MCF 10A (cell line): ENCODE measurements at regions not wholly inside any gene's neighbourhood (a gene's known extent, or its start where the extent isn't known, plus 50 kb on each side); places are given as distances from the start of the nearest gene placed in this dataset.

ENCODE experiments used
- BruUV-seq: library from RNA; stranded (reverse); fragments of 400-500 nt; replicated peaks from 2 replicates; lab custom pipeline; 2021; lab: Mats Ljungman, UMichigan
- CTCF ChIA-PET: fragments of 300-600 bp; sonication (Branson Sonifier 250); formaldehyde crosslinking; extraction: SDS; loops from one replicate; lab custom pipeline; 2021; ENCODE audit warnings: antibody characterized with exemption, inconsistent platforms; lab: Yijun Ruan, JAX
- POLR2A ChIA-PET: fragments of 300-600, 350-650 bp; sonication (Branson Sonifier 250); formaldehyde crosslinking; extraction: SDS; loops from one replicate; lab custom pipeline; 2020; ENCODE audit warnings: antibody characterized with exemption, inconsistent platforms; lab: Yijun Ruan, JAX
- DNase-seq: peaks from one replicate; pipeline ENCODE4 v3.0.0-alpha.2; 2018; ENCODE audit not compliant: unreplicated experiment
- H3K27ac Mint-ChIP-seq: one replicate; pipeline ENCODE4 v1.8.0; 2022; ENCODE audit warnings: mild to moderate bottlenecking, low read depth, mixed read lengths; ENCODE audit not compliant: unreplicated experiment
- H3K27me3 Mint-ChIP-seq: one replicate; pipeline ENCODE4 v1.8.0; 2022; ENCODE audit warnings: mixed read lengths; ENCODE audit not compliant: insufficient read depth, unreplicated experiment
- H3K36me3 Mint-ChIP-seq: one replicate; pipeline ENCODE4 v1.8.0; 2022; ENCODE audit warnings: mild to moderate bottlenecking, moderate library complexity, mixed read lengths; ENCODE audit not compliant: insufficient read depth, unreplicated experiment
- H3K4me1 Mint-ChIP-seq: one replicate; pipeline ENCODE4 v1.8.0; 2022; ENCODE audit warnings: mixed read lengths; ENCODE audit not compliant: insufficient read depth, unreplicated experiment
- H3K4me3 Mint-ChIP-seq: one replicate; pipeline ENCODE4 v1.8.0; 2022; ENCODE audit warnings: mild to moderate bottlenecking, moderate library complexity, mixed read lengths; ENCODE audit not compliant: unreplicated experiment
- H3K9me3 Mint-ChIP-seq: one replicate; pipeline ENCODE4 v1.8.0; 2022; ENCODE audit warnings: mixed read lengths; ENCODE audit not compliant: unreplicated experiment
- intact Hi-C: fragments of 100-400 bp; cut with micrococcal nuclease; formaldehyde crosslinking; loops from 2 replicates; pipeline ENCODE4 v1.14.1; 2022
- TF ChIP-seq, protein P1 (sequence below): fragments of 200-600 bp; IDR thresholded peaks from one replicate; pipeline ENCODE4 v1.8.0; 2022; ENCODE audit warnings: antibody characterized with exemption, mild to moderate bottlenecking; ENCODE audit not compliant: unreplicated experiment

DNA sequence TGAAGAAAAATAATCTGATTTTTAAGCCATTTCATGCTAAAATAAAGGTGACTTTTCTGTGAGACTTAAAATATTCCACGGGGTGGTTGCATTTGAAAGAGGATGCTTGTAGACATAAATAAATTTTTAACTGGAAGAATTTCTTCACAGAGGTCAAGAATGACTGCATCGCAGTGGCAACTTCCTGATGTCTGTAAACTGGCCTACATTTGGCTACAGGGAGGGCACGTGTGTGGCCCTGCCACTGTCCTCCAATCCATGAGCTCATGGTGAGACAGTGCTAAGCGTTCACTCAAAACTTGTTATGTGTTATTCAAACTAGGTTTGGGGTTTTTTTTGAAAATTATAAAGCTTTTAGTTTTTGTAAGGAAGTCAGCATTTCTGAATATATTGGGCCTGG, 1089.3 kb downstream of the EFNB2 start:
- no peaks in the 10 kb centered on the region for H3K9me3 Mint-ChIP-seq
- peaks cover 20% of the 10 kb centered on the region for H3K4me1 Mint-ChIP-seq
- H3K27me3 Mint-ChIP-seq, result no peaks in the 10 kb centered on the region
- TF ChIP-seq, protein P1, sequence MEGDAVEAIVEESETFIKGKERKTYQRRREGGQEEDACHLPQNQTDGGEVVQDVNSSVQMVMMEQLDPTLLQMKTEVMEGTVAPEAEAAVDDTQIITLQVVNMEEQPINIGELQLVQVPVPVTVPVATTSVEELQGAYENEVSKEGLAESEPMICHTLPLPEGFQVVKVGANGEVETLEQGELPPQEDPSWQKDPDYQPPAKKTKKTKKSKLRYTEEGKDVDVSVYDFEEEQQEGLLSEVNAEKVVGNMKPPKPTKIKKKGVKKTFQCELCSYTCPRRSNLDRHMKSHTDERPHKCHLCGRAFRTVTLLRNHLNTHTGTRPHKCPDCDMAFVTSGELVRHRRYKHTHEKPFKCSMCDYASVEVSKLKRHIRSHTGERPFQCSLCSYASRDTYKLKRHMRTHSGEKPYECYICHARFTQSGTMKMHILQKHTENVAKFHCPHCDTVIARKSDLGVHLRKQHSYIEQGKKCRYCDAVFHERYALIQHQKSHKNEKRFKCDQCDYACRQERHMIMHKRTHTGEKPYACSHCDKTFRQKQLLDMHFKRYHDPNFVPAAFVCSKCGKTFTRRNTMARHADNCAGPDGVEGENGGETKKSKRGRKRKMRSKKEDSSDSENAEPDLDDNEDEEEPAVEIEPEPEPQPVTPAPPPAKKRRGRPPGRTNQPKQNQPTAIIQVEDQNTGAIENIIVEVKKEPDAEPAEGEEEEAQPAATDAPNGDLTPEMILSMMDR, result no peak
- H3K36me3 Mint-ChIP-seq, result no peaks in the 10 kb centered on the region
- BruUV-seq, result no TSS peak
- intact Hi-C loops, result loop anchor here (10.0 kb wide), 1 partner anchor 1089 kb away; the partner anchor contains the start of gene EFNB2
- H3K27ac Mint-ChIP-seq, result no peak overlapping the region
- no peak overlapping the region for H3K4me3 Mint-ChIP-seq
- POLR2A ChIA-PET, result no interaction called here
- no peak for DNase-seq
- CTCF ChIA-PET, result interaction anchor here (0.7 kb wide), 1 partner anchor 12 kb away, joined by 3 read pairs; no protein-coding TSS in a partner anchor

DNA sequence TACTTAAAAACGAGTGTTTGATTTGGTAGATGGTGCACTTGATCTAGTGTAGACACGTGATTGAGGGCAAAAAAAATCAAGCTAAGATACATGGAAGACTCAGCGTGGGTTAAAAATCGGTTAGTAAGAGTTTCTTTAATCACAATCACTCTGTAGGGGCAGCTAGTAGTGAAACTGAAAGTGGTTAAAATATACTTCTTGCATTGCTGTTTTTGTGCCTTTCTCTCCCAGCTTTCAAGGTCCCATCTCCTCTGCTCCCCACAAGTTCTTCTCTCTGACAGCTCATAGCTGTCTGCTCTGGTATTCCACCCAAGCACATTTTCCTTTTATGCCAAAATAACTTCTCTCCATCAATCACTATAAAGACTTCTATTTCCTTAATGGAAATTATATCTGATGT, 1089.7 kb downstream of the EFNB2 start:
- intact Hi-C loops, result loop anchor here (10.0 kb wide), 1 partner anchor 1089 kb away; the partner anchor contains the start of gene EFNB2
- ChIA-PET CTCF (interaction anchor here (0.5 to 0.7 kb wide), 2 partner anchors 12 to 142 kb away, joined by 3 read pairs; no protein-coding TSS in a partner anchor), POLR2A (no interaction called here)
- H3K4me1 Mint-ChIP-seq, result peaks cover 21% of the 10 kb centered on the region
- no TSS peak for BruUV-seq
- no peaks in the 10 kb centered on the region for H3K27me3 Mint-ChIP-seq
- no peak overlapping the region for H3K4me3 Mint-ChIP-seq
- H3K36me3 Mint-ChIP-seq, result no peaks in the 10 kb centered on the region
- no peak overlapping the region for H3K27ac Mint-ChIP-seq
- H3K9me3 Mint-ChIP-seq, result no peaks in the 10 kb centered on the region
- TF ChIP-seq, protein P1, result no peak
- no peak for DNase-seq

DNA sequence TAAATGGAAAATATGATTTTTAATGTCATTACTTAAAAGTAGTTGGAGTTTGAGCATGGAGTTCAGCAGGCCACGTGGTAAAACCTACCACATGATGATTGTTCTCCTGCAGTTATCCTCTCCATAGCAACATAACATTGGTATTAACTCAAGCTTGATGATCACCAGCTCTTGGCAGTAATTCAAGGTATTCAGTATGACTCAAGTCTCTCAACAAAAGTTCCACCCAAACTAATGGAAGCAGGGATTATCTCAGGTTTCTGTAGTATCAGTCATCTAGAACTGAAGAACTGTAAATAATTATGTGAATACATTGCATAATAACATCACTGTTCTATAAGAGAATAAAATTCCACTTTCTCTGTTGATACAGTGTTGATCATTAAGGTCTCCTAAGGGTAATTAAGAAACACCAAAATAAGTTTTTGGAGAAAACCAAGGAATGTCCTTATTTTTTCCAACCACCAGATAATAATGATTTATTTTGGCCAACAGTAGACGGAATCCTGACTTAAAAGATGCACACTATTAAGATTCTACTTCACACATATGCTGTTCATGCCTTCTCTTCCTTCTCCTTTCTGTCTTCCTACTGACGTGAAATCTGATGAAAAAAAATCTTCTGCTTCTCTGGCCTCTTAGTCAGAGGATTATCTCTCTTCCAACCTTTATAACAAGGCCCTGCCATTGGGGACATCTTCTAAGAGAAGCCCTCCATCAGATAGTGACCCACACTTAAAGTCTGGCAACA, 1092.3 kb downstream of the EFNB2 start:
- TF ChIP-seq, protein P1, result no peak
- BruUV-seq, result no TSS peak
- H3K4me3 Mint-ChIP-seq, result no peak overlapping the region
- H3K27ac Mint-ChIP-seq, result peak overlapping the region; percentile 95
- CTCF ChIA-PET, result interaction anchor here (0.7 to 1.7 kb wide), 3 partner anchors 298 to 1090 kb away, joined by 3 to 6 read pairs (median 3); no protein-coding TSS in a partner anchor
- H3K27me3 Mint-ChIP-seq, result no peaks in the 10 kb centered on the region
- peak; percentile 93 for DNase-seq
- H3K9me3 Mint-ChIP-seq, result no peaks in the 10 kb centered on the region
- H3K4me1 Mint-ChIP-seq, result peaks cover 21% of the 10 kb centered on the region
- POLR2A ChIA-PET, result interaction anchor here (0.6 to 1.2 kb wide), 2 partner anchors 29 to 185 kb away, joined by 3 read pairs; no protein-coding TSS in a partner anchor
- intact Hi-C loops, result loop anchor here (5.0 to 10.0 kb wide), 2 partner anchors 714 to 1092 kb away; partner anchors contain the start of gene EFNB2
- H3K36me3 Mint-ChIP-seq, result no peaks in the 10 kb centered on the region

DNA sequence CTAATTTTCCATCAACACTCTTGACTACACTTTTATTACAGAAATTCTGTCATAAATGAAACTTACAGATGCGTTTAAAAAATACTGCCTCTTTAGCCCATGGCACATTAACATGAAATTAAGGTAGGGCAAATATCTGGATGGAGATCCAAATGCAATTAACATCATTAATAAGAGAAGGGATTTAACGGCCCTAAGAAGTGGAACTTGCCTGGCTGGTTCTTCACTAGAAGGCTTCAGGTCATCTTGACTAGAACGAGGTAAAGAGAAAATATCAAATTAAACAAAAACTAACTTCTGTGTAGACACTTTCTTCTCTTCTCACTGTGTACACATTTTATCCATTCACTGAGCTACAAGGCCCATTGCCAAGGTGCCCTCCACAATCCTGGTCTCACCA, 1093.4 kb downstream of the EFNB2 start:
- TF ChIP-seq, protein P1, result no peak
- H3K27me3 Mint-ChIP-seq, result no peaks in the 10 kb centered on the region
- no peak overlapping the region for H3K4me3 Mint-ChIP-seq
- H3K9me3 Mint-ChIP-seq, result no peaks in the 10 kb centered on the region
- H3K4me1 Mint-ChIP-seq, result peaks cover 21% of the 10 kb centered on the region
- no peak for DNase-seq
- ChIA-PET POLR2A (interaction anchor here (1.2 kb wide), 1 partner anchor 30 kb away, joined by 3 read pairs; no protein-coding TSS in a partner anchor), CTCF (interaction anchor here (0.8 to 1.7 kb wide), 2 partner anchors 871 to 1092 kb away, joined by 3 to 6 read pairs; no protein-coding TSS in a partner anchor)
- H3K27ac Mint-ChIP-seq, result peak overlapping the region; percentile 95
- no TSS peak for BruUV-seq
- intact Hi-C loops, result loop anchor here (5.0 to 10.0 kb wide), 2 partner anchors 715 to 1093 kb away; partner anchors contain the start of gene EFNB2
- H3K36me3 Mint-ChIP-seq, result no peaks in the 10 kb centered on the region
